Activated CD4-positive, alpha-beta T cell treated with anti-CD3 and anti-CD28 coated beads, Interleukin-2, amount 50 U/mL, for 24 hours (primary cell): ENCODE measurements at regions not wholly inside any gene's neighbourhood (a gene's known extent, or its start where the extent isn't known, plus 50 kb on each side); places are given as distances from the start of the nearest gene placed in this dataset.

Source experiments
- DNase-seq, 2 donors: peaks; one replicate each; pipeline ENCODE4 v3.0.0-alpha.2; 2020; ENCODE audit warnings: low read depth in 1 of 2, low spot score in 1 of 2

DNA sequence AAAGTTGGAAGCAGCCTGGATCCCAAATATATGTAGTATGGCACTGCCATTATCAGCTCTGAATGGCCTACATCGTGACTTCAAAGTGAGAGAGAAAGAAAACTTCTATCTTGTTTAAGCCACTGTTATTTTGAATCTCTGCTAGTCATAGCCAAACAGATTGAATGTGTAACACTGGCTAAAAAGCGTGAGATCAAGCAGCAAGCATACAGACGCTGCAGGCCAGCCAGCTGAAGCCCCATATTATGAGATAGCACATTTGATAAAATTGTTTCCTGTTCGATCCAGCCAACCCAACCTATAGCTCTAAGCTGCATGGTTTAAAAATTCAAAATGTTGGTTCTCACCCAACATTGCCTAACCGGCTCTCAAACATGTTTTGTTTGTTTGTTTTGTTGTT, 95.0 kb downstream of the DUSP6 start:
- no peak for DNase-seq

GRCh38 chr12:89256060-89256459, 96.2 kb downstream of the DUSP6 start:
- no peak for DNase-seq

DNA sequence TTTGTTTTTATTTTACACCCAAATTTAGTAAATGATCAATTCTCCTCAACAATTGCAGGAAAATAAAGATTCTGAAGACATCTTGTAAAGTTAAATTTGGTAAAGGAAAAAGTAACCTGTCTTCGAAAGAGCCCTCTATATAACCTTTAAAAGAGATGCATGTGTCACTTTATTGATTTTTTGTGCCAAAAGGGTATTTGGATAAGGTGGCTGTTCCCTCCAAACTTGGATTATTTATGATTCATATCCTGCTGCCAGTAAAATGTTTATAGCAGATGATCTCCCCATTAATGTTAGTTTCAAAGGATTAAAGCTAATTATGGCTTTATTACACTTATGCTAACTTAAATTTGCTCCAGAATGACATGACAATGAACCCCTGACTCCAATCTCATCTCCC, 98.8 kb downstream of the DUSP6 start:
- DNase-seq, result no peak

GRCh38 chr12:89252284-89252683, 100.0 kb downstream of the DUSP6 start:
- DNase-seq, result no peak

DNA sequence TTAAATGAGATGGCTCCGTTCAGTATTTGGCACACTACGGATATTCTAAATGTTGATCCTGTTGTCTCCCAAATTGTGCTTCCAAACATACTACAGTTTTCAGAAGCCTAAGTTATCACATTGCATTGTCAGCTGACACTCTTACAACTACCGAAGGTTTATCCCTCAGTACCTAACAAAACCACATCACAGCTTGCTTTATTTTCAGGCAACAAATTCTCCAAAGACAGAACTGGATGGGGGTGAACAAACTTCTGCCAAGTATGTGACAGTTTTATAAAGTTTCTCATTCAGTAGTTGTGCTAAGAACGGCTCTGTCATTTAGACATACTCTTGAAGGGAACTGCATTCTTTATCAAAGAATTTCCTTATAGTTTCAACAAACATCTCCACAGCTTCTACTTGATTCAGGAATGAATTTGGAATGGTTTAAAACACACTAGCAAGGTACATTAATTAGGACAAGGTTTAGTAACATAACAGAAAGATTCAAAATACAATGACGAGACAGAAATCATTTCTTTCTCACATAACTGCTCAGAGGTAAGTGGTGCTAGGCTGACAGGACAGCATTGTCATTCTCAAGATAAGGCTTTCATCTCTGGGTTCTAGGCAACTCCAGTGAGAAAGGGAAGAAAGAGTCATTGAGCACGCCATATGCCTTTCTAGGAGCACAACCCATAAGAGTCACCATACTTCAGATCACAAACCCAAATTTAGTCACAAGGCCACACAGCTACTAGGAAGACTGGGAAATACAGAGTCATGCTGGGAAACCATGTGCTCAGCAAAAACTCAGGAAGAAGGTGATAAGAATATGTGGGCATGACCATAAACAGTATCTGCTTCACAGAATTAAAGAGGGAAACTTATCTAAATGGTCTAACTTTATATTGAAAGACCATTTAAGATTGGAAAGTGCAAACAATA, 100.7 kb downstream of the DUSP6 start:
- DNase-seq, result no peak

DNA sequence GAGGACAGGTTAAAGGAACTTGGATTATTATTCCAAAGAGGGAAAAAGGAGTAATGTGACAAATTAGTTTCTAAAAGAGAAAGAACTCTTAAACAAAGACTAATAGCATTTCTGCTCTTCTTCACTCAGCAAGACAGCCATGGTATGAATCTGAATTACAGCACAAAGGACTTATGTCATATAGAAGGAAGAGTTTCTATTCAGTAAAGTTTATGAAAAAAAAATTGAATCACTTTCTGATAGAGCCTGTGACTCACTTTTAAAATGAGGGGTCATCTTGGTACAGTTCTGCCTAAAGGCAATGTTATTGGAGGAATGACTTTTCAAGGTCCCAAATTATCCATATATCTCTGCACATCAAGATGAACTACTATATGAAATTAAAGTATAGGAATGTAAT, 101.7 kb downstream of the DUSP6 start:
- DNase-seq, result no peak

- no peak for DNase-seq
Measured at GRCh38 chr12:89250213-89250612, 102.1 kb downstream of the DUSP6 start.

DNA sequence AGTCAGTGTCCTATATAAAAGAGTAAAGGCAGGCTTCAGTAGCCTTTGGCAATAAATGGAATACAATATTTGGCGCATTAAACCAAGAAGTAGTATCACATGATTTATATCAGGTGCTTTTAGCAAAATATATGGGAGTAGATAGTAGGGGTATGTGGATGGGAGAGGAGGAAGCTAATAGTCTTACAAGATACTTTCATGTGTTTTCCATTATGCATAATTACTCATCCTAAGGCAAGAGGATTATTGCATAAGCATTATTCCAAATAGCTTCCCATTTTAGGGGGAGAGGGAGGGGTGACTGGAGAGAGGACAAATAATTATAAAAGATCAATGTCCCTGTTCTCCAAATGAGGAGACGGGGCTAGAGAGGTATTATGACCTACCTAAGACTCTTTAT, 104.3 kb downstream of the DUSP6 start:
- no peak for DNase-seq

- no peak for DNase-seq
Measured at GRCh38 chr12:89247541-89247942, 104.8 kb downstream of the DUSP6 start.

GRCh38 chr12:89245090-89245489, 107.2 kb downstream of the DUSP6 start:
- DNase-seq, result peak in 1 of 2 donors; percentile 23

DNA sequence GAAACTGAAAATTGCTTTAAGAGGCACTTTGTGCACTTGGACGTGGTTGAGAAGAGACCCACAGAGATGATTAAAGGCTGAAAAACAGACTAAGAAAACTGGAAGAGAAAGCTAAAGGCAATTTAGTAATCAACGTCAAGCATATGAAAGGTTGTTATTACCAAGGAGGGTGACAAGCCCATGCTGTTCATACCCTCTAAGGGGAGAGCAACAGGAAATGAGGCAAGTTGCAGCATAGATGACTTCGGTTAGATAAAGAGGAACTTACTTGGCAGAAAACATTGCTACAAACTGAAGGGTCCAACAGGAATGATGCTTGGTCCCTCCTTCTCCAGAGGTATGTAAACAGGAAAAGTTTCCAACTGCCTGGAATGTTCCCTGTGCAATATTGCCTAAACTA, 107.8 kb downstream of the DUSP6 start:
- DNase-seq, result no peak

DNA sequence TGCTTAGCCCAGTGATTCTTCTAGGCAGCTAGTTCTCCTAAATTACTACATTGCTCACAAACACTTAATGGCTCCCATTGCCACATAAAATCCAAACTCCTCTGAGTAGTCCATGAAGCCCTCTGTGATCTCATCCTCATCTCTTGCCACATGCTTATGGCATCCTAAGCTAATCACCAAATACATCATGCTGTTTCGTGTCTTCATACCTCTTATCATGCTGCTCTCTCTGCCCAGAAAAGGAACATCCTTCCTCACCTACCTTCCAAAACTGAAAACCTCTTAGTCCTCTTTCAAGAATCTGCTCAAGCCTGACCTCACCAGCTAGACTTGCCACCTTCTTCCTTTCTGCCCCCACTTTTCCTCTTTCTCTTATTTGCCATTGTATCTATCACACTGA, 108.5 kb downstream of the DUSP6 start:
- DNase-seq, result no peak

- no peak for DNase-seq
Measured at GRCh38 chr12:89239534-89239933, 112.8 kb downstream of the DUSP6 start.

- DNase-seq, result no peak
Measured at GRCh38 chr12:89238593-89238992, 113.7 kb downstream of the DUSP6 start.

DNA sequence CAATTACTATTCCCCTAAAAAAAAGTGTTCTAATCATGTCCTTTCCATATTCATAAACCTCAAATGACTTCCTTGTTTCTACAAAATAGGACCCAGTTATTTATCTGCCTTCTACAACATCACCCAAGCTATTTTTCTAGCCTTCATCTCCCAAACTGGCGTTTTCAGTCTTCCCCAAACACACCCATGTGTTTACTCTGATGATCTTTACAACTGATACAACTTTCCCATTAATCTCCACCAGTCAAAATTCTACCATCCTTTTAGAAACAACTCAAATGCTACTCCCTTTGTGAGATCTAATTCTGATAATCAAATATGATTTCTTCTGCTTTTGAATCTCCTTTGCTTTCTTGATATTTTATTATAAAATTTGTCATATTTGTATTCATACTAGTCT, 114.5 kb downstream of the DUSP6 start:
- no peak for DNase-seq

DNA sequence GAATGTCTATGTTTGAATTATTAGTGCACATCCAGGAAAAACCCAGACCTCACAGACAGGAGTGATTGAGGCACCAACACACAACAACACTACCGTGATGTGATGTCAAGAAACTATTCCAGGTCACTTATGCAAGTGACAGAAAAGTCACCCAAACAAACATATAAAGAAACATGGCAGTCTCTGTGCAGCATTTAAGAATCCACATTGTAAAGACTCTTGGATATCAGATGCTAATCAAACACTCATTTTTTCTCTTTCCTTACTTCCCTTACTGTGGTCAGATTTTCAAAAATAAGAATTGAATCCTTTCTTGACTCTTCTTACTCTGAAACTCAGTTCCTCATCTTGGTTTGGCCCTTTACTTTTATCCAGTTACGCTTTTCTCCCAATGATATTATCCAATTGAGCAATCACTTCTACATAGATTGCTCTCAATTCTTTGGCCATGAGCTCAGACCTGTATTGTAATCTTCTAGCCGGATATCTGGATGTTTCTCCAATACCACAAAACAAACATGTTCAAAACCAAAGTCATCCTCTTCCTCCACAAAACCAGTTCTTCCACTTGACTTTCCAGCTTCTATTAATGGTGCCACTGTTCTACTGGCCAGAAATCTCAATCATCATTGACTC, 115.4 kb downstream of the DUSP6 start:
- DNase-seq, result no peak

DNA sequence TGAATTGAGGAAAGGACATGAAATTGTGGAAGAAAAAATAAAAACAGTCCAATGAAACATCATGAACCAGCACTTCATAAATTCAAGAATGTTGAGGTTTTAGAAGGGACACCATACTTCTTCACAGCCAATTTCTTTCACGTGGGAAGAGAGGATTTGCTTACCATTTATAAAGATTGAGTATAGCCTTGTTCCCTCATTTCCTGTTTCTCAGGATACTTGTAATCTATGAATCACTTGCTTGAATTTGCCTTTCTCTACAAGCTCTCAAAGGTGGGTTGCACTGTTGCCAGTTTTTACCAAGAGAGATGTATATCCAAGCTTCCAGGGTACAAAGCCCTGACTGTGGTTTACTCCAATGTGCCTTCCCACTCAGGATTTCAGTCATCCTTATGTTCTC, 116.1 kb downstream of the DUSP6 start:
- DNase-seq, result no peak

DNA sequence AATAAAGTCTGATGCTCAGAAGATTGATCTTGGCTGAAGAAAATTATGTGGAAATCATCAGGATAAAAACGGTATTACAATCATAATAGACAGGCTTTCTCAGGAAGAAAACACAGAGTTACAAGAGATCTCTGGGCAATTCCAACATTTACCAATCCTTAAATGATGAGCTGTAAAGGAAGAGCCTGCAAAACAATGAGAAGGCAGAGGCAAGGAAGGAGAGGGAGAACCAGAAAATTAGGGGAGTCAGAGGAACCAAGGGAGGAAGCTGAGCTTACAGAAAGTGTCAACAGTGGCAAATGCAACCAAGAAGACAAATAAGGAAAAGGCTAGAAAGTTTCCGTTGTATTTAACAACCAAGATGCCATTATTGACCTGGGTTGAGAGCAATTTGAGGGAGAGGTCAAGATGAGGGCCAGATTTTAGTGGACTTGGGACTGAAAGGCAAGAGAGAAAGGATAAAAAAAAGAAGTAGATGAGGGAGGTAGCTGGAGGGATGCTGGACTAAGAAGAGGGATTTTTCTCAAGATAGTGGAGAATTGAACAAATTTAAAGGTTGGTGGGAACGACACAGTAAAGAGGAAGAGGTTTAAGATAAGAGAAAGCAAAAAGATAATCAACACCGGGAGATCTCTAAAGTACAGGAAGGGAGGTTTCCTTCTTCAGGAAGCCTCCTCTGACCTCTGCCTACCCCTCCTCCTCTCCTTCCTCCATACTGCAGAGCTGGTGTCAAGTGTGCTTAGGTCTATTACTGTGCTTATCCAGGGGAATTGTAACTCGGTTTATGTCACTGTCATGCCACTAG, 116.9 kb downstream of the DUSP6 start:
- DNase-seq, result no peak

DNA sequence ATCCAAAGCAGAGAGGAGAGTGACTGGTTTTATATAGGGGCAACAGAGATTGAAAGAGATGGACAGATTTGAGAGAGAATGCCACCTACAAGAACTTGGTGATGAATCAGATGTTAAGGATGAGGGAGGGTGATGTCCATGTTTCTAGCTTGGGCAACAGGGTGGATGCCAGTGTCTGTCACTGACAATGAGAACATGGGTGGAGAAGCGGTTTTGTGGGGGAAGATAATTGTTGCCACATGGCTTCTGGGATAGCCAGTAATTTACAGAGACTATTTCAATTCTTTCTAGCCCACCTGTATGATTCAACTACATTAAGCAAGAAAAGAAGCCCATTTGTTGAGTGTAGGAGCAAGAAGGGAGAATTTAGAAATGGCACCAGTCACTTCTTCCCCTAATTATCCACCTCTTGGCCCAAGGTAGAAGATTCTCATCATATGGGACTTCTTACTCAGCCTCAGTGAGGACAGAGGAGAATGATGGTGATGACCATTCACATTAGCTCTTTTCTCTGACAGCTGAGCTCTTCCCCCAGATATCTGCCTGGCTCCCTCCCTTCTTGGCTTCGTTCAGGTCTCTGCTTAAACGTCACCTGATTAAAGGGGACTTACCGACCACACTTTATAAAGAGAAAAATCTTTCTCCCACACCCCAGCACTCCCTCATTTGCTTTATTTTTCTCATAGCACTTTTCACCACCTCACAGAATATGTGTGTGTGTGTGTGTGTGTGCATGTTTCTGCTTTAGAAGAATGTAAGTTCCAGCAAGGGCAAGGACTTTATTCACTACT, 117.8 kb downstream of the DUSP6 start:
- no peak for DNase-seq

- DNase-seq, result no peak
Measured at GRCh38 chr12:89231686-89232085, 120.6 kb downstream of the DUSP6 start.
